Lower leg skin (tissue), 3 donors: ENCODE measurements at regions not wholly inside any gene's neighbourhood (a gene's known extent, or its start where the extent isn't known, plus 50 kb on each side); places are given as distances from the start of the nearest gene placed in this dataset.

Experiments used
- CTCF ChIP-seq, 3 donors: fragments of 450-650 bp; IDR thresholded peaks; one replicate each; pipeline ENCODE4 v1.5.1; 2016; ENCODE audit warnings: antibody characterized with exemption in 3 of 3, mild to moderate bottlenecking in 3 of 3, moderate library complexity in 2 of 3
- POLR2A ChIP-seq, 2 donors: fragments of 450-650 bp; IDR thresholded peaks; one replicate each; pipeline ENCODE4 v1.6.1; 2016 to 2017; ENCODE audit warnings: antibody characterized with exemption in 2 of 2, mild to moderate bottlenecking in 1 of 2, moderate library complexity in 1 of 2

- TF ChIP-seq CTCF (IDR thresholded peaks at IDR 0.05) (no peak), POLR2A (IDR thresholded peaks at IDR 0.05) (no peak)
Observed at GRCh38 chr4:71214578-71214977, 124.2 kb upstream of the SLC4A4 start.
